GM12892 (cell line): ENCODE measurements at regions not wholly inside any gene's neighbourhood (a gene's known extent, or its start where the extent isn't known, plus 50 kb on each side); places are given as distances from the start of the nearest gene placed in this dataset.

Source experiments
- POLR2A ChIP-seq: IDR thresholded peaks from 2 replicates; pipeline ENCODE4 v1.6.1; 2011; ENCODE audit warnings: low read depth, low read length, control low read depth
- POLR2AphosphoS5 ChIP-seq: IDR thresholded peaks from 2 replicates; pipeline ENCODE4 v1.6.1; 2011; ENCODE audit warnings: low read depth, low read length, control low read depth
- TAF1 ChIP-seq: IDR thresholded peaks from 2 replicates; pipeline ENCODE4 v1.6.1; 2011; ENCODE audit warnings: low read depth, mild to moderate bottlenecking, control low read depth, low read length, borderline replicate concordance

- no peak for TF ChIP-seq POLR2AphosphoS5
- no peak for TF ChIP-seq POLR2A
- no peak for TF ChIP-seq TAF1
These were observed 153.9 kb downstream of the MRPL14 start for GRCh38 chr6:43973357-43973756.
